ENCODE measurements at regions not wholly inside any gene's neighbourhood (a gene's known extent, or its start where the extent isn't known, plus 50 kb on each side); places are given as distances from the start of the nearest gene placed in this dataset.
"Not testable (repeated sequence)": the region's sequence is repeated elsewhere in the genome, so short reads cannot be mapped to it uniquely, and the experiment has no call there.

GRCh38 chr6:27806981-27807440 is 105.2 kb downstream of the OR2B2 start:
- DNase-seq (ENCODE audit: low read depth in 2 of 2): no peak

GRCh38 chr6:27805347-27805746 is 106.8 kb downstream of the OR2B2 start:
- no peak for DNase-seq (ENCODE audit: low read depth in 2 of 2)

- no peak for DNase-seq (ENCODE audit: low read depth in 2 of 2)
Measured at GRCh38 chr6:27804851-27805250, 107.3 kb downstream of the OR2B2 start.

DNA sequence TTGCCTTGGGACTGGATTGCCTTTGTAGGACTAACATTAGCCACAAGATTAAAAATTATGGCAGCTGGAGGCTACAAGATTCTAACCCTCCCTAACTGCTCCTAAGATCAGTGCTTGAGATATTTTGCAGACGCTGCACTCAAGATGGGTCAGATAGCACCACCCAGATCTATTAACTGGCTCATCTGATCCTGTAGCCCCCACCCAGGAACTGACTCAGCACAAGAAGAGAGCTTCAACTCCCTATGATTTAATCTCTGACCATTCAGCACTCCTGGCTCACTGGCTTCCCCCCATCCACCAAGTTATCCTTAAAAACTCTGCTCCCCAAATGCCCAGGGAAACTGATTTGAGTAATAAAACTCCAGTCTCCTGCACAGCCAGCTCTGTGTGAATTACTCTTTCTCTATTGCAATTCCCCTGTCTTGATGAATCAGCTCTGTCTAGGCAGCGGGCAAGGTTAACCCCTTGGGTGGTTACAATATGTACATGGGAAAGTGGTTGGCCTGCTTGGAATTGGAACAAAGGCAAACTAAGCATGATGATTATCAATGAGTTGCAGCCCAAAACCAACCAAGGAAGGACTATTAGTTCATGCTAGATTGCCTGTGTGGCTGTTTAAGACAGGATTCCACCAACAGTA is 111.3 kb downstream of the OR2B2 start:
- DNase-seq (ENCODE audit: low read depth in 2 of 2): no peak

- DNase-seq (ENCODE audit: low read depth in 2 of 2): no peak
Measured at GRCh38 chr6:27797960-27798359, 114.2 kb downstream of the OR2B2 start.

DNA sequence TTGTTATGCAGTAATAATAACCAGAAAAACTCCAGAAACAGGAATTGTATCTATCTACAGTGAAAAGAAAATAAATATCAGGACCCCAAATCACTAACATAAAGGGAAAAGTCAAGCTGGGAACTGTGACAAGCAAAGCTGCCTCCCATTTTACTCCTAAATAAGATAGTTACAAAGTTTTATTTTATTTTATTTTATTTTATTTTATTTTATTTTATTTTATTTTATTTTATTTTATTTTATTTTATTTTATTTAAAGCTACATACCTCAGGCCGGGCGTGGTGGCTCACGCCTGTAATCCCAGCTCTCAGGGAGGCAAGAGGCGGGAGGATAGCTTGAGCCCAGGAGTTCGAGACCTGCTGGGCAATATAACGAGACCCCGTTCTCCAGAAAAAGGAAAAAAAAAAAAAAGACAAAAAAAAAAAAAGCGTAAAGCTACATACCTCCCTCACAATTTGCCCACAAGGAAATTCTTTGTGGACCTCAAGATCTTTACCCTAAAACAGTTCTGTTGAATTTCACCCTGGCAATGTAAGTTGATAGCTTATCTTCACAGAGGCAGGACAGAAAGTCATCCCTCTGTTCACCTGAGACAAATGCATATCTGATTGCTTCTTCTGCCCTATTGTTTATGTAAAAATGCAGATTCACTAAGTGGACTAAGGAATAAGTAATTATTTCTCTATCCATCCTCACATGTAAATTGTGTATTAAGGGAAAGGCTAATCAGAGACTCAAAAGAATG is 115.3 kb downstream of the OR2B2 start:
- DNase-seq (ENCODE audit: low read depth in 2 of 2): not testable (repeated sequence)

GRCh38 chr6:27795697-27796494 is 116.3 kb downstream of the OR2B2 start:
- DNase-seq (ENCODE audit: low read depth in 2 of 2): peak; percentile 84 to 86

DNA sequence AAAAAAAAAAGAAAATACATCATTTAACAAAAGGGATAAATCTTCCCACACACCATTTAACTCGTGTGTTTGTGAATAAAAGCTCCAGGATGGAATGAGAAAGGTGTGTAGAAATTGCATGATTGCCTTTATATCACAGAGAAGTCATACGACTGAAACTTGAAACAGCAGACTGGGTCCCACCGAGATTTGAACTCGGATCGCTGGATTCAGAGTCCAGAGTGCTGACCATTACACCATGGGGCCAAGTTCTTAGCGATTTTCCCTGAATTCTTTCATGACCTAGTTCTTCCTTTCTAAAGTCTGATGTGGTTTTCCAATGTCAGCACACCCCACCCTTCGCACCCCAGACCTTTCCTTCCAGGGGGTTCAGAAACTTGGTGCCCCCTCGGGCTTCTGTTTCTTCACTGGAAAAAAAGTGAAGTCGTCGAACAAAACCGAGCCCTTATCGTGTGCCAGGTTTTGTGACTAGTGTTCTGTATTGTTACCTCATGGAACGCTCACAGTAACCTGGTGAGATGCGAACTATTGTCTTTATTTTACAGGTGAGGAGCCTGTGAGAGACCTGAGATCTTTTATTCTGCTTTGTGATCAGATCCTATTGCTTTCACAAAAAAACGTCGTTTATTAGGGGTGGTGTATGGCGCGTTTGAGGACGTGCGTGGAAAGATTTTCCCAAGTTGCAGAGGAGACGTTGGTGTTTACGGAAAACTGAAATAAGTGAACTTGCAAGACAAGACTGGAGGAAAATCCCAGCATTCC is 120.8 kb downstream of the OR2B2 start:
- peak; percentile 48 to 53 for DNase-seq (ENCODE audit: low read depth in 2 of 2)

GRCh38 chr6:27788376-27788775 is 123.8 kb downstream of the OR2B2 start:
- DNase-seq (ENCODE audit: low read depth in 2 of 2): not testable (repeated sequence)

GRCh38 chr6:27786048-27786447 is 126.1 kb downstream of the OR2B2 start:
- DNase-seq (ENCODE audit: low read depth in 2 of 2): no peak

- DNase-seq (ENCODE audit: low read depth in 2 of 2): no peak
Measured at GRCh38 chr6:27785294-27785693, 126.9 kb downstream of the OR2B2 start.

GRCh38 chr6:27782748-27783147 is 129.4 kb downstream of the OR2B2 start:
- DNase-seq (ENCODE audit: low read depth in 2 of 2): no peak

DNA sequence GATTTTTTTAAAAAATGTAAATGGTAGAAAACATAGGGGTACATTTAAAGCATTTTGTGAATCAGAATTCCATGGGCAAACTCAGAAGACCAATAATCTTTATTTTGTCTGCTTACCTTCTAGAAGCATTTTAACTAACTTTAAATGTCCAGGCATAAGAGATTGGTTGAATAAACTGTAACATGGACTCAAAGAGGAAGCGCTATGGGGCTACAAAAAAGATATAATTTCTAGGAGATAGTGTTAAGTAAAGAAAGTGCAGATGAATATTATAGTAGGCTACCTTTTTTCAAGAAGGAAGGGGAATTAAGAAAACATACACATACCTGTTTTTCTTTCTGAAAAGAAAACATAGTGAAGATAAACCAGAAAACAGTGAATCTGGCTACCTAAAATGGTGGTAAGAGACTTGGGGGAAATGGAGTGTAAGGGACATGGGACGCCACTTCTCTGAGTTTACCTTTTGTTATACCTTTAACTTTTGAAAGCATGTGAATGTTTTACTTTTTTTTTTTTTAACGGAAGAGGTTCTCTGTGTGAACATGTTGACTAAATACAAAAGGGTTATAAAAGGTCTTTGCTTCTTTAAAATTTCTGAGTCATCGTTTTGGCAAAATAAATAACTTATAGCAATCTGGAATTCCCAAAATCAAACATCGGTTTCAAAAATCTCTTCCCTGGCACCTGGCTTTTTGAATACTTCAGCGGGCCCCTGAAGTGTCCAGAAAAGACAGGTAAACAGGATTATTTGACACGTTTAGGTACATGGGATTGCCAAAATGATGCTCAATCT is 133.4 kb downstream of the OR2B2 start:
- DNase-seq (ENCODE audit: low read depth in 2 of 2): no peak

DNA sequence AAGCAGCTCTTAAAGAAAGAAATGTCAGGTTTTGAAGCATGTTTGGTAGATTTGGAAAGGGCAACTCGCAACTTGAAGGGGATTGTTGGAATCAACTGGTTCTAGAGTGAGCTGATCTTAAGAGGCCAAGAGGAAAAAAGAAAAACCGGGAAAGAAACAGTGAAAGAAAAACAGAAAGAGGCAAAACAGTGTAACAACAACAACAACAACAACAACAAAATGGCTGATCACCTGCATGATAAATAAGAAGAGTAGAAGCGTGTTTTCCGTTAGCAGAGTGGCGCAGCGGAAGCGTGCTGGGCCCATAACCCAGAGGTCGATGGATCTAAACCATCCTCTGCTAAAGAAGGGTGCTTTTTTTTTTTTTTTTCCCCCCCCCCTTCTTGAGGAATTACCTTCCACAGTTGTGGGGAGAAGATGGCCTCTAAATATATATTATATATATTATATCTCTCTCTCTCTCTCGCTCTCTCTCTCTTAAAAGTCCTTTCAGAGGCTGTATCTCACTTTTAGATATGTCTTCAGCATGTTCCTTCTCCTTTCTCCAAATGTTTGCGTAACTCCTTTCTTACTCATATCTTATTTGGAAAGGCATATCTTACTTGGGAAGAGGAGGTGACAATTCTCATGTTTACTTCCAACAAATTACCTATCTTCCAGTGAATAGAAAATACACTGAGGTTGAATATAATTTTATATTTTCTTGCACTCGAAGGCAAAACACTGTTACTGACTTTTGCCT is 134.4 kb downstream of the OR2B2 start:
- no peak for DNase-seq (ENCODE audit: low read depth in 2 of 2)

GRCh38 chr6:27777126-27777525 is 135.1 kb downstream of the OR2B2 start:
- no peak for DNase-seq (ENCODE audit: low read depth in 2 of 2)

GRCh38 chr6:27776504-27776903 is 135.7 kb downstream of the OR2B2 start:
- no peak for DNase-seq (ENCODE audit: low read depth in 2 of 2)

DNA sequence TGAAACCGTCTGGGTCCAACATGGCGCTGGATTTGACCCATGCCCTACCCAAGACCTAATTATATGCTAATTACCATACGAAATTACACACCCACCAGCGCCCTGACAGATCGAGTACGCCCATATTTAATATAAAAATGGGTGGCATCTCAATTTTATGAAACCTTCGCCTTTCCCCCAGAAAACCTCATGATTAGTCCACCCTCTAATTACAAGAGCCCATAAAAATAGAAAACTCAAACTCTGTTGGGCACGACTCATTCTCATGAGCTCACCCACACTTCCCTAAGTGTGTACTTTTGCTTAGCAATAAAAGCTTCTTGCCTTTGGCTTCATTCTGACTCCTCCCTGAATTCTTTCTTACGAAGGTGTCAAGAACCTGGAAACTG is 136.4 kb downstream of the OR2B2 start:
- no peak for DNase-seq (ENCODE audit: low read depth in 2 of 2)

DNA sequence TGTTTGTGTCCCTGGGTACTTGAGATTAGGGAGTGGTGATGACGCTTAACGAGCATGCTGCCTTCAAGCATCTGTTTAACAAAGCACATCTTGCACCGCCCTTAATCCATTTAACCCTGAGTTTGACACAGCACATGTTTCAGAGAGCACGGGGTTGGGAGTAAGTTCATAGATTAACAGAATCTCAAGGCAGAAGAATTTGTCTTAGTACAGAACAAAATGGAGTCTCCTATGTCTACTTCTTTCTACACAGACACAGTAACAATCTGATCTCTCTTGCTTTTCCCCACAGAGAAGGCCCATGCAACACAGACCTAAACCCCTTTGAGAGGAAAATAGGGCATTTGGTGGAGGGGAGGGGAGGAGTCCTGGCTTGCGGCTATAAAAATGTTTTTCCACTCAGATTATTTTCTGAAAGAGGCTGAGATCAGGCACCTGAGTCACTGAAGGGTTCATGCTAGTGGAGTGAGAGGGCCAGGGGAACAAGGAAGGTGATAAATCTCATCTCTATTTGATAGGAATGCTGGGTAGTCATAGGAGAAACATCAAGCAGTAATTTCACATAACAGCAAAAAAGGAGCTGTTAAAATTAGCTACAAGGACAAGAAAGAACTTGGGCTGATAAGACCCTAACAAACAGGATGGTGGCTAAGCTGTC is 136.9 kb downstream of the OR2B2 start:
- DNase-seq (ENCODE audit: low read depth in 2 of 2): not testable (repeated sequence)

DNA sequence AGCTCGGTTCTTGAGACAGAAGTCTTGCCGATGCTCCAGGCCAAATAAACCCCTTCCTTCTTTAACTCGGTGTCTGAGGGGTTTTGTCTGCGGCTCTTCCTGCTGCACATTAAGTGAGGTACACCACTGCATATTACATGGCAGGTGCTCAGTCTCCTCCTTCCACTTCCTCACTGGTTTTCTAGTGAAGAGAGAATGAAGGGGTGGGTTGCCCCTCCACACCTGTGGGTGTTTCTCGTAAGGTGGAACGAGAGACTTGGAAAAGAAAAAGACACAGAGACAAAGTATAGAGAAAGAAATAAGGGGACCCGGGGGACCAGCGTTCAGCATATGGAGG is 138.0 kb downstream of the OR2B2 start:
- DNase-seq (ENCODE audit: low read depth in 2 of 2): not testable (repeated sequence)

Data from fibroblast of skin of left quadriceps (primary cell).